NCI-H82 (cell line): ENCODE measurements at regions not wholly inside any gene's neighbourhood (a gene's known extent, or its start where the extent isn't known, plus 50 kb on each side); places are given as distances from the start of the nearest gene placed in this dataset.

Source experiments
- DNase-seq: peaks from one replicate; lab custom pipeline; 2025; lab: John Stamatoyannopoulos, UW

DNA sequence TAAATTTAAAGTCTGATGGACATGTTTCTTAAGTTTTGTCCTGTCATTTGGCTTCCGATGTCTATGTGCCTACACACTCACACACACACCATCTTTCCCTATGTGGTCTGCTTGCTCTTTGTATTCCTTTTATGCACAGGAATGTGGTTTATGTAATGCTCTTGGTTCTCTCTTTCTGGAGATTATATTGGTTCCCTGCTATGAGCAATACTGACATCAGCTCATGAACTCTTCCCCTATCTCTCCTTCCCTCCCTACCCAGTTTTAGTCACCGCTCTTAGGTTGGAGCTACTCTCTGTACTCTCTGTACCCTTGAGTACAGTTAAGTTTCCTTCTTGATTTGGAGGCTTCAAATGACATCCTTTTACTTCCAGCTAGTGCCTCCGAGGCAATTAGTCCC lies 77.9 kb upstream of the MVB12B start:
- no peak for DNase-seq

DNA sequence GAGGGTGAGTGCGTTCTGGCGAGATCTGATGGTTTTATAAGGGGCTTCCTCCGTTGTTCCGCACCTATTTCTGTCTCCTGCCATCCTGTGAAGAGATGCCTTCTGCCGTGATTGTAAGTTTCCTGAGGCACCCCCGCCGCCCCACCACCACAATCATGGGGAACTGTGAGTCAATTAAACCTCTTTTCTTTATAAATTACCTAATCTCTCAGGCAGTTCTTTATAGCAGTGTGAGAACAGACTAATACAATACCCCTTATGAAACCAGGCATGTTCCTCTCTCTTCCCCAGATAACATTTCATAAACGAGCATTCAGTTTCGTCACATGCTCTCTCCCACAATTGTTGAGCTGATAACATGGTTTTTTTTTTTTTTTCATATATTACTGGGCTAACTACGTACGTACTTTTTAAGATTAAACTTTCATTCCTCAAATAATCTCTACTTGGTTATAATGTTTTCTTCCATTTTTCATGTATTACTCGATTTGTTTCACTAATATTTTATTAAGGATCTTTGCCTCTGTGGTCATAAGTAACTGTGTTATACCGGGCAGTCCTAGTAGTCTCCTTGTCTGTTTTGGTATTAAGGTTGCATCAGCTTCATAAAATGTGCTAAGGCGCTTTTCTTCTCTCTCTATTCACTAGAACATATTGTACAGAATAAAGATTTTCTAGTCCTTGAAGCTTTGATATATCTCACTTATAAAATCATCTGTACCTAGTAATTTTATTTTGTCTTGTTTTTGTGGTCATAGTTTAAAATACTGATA lies 64.9 kb upstream of the MVB12B start:
- no peak for DNase-seq

DNA sequence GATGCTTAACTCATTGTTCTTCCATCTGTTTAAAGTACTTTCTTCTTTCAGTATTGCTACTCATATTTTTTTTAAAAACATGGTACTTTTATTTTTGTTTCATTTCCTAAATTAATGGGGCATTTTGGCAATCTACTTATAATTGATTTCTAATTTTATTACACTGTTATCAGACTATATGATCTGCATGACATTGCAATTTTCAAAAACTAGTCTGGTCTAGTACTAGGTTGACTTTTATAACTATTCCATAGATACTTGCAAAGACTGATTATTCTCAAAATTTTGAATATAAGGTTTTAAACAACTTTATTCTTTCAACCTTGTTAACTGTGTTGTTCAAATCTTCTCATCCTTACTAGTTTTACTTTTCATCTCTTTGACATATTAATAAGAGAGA lies 63.9 kb upstream of the MVB12B start:
- DNase-seq = no peak

DNA sequence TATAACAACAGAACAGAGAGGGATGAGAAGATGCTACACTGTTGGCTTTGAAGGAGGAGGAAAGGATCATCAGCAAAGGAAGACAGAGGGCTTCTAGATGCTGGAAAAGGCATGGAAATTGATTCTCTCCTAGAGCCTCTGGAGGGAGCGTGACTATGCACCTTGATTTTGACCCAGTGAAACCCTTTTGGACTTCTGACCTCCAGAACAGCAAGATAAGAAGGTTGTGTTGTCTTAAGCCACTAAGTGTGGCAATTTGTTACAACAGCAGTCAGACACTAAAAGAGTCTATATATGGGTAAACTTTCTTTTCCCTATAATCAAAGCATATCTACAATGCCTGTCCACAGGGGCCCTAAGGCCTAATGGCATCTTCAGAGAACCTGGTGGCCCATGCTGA lies 56.1 kb upstream of the MVB12B start:
- DNase-seq = no peak

DNA sequence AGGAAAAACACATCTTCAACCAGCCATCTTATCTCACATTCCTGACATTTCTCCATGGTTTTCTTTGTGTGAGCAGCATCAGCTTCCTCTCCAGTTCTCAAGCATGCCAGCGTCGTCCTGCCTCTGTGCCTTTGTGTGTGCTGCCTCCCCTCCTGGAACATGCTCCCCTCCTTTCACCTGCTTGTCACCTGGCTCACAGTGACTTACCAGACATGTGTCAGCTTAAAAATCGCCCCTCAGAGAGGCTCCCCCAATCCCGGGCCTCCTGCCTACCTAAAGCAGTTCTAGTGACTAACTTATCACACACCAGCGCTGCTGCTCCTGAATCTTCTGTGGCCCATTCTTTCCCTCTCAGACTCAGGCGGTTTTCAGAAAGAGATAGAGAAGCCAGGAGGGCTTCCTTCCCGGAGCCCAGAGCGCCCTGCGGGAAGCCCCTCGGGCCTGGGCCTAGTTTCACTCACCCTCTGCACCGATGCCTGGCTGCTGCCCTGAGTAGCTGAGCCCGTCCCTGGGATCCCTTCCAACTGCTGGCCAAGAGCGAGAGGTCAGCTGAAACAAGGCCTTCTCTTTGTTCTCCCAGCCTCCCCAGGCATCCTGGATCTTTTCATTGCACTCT lies 51.1 kb upstream of the MVB12B start:
- peak; percentile 61 for DNase-seq

DNA sequence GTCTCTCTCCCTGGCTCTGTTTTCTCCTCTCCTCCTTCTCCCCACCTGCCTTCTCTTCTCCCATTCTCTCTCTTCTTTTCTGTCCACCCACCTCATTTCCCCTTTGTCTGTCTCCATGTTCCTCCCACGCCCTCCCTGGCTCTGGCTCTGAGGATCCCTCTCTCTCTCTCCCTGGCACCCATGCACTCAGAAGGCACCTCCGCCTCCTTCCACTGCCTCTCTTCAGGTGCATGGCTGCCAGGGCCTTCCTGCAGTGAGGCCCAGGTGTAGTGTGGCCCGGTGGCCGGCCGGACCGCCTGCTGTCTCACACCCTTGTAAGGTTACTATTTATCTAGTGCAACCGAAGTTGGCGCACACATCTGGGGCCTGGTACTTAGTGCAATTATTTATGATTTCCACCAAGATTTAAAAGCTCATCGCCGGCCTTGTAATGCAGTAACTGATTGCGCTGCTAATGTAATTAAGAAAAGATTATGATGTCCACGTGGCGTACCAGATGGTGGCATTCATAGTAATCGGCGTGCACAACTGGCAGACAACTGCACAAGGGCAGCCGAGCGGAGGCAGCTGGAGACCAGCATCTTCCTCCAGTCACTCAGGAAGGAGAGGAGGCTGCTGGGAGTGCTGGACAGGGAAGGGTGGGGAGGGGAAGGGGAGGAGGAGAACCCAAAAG lies 50.4 kb upstream of the MVB12B start:
- peak; percentile 98 for DNase-seq
